ENCODE measurements at regions not wholly inside any gene's neighbourhood (a gene's known extent, or its start where the extent isn't known, plus 50 kb on each side); places are given as distances from the start of the nearest gene placed in this dataset.

DNA sequence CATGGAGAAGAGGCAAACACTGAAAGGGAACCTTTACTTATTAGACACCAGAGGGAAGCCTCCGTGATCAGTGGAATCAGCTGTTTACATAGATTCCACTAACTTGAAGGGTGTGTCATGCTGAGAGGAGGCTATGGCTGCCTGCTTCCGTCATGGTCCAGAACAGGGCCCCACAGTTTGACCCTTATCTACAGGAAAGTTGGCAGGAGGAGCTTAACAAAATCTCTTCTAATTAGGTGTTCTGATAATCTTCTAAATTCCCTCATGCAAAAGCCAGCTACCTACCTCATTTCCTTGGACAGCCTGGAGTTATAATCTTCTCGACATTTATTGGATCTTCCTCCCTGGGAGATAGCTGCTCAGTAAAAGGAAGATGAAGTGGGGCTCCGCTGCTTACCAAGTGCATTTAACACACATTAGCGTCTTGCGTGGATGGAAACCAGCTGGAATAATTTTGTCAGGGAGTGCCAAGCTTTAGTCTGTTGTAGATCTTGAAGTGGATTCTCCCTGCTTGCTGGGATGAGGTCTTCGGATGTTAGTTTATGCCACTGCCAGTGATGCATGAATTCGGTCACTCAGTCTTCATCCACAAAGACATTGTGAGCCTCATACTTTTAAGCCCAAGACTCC is 171.0 kb downstream of the PAH start:
- TF ChIP-seq YY1 (IDR thresholded peaks at IDR 0.05; ENCODE audit: low read depth) (no peak), EP300 (IDR thresholded peaks at IDR 0.05; ENCODE audit: borderline replicate concordance) (no peak)
- TF ChIP-seq, protein P1, sequence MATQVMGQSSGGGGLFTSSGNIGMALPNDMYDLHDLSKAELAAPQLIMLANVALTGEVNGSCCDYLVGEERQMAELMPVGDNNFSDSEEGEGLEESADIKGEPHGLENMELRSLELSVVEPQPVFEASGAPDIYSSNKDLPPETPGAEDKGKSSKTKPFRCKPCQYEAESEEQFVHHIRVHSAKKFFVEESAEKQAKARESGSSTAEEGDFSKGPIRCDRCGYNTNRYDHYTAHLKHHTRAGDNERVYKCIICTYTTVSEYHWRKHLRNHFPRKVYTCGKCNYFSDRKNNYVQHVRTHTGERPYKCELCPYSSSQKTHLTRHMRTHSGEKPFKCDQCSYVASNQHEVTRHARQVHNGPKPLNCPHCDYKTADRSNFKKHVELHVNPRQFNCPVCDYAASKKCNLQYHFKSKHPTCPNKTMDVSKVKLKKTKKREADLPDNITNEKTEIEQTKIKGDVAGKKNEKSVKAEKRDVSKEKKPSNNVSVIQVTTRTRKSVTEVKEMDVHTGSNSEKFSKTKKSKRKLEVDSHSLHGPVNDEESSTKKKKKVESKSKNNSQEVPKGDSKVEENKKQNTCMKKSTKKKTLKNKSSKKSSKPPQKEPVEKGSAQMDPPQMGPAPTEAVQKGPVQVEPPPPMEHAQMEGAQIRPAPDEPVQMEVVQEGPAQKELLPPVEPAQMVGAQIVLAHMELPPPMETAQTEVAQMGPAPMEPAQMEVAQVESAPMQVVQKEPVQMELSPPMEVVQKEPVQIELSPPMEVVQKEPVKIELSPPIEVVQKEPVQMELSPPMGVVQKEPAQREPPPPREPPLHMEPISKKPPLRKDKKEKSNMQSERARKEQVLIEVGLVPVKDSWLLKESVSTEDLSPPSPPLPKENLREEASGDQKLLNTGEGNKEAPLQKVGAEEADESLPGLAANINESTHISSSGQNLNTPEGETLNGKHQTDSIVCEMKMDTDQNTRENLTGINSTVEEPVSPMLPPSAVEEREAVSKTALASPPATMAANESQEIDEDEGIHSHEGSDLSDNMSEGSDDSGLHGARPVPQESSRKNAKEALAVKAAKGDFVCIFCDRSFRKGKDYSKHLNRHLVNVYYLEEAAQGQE (IDR thresholded peaks at IDR 0.05; ENCODE audit: low read depth) = no peak

Data from Ishikawa (cell line).